ENCODE measurements at regions not wholly inside any gene's neighbourhood (a gene's known extent, or its start where the extent isn't known, plus 50 kb on each side); places are given as distances from the start of the nearest gene placed in this dataset.

GRCh38 chr4:17220816-17221215 is 291.1 kb downstream of the QDPR start:
- H3K4me2 ChIP-seq (ENCODE audit: low read depth, low read length, poor library complexity, severe bottlenecking) = no peak overlapping the region
- no peak overlapping the region for H2AFZ ChIP-seq (ENCODE audit: low read length)
- H4K20me1 ChIP-seq (ENCODE audit: insufficient read depth, low read length, poor library complexity, severe bottlenecking) = no peaks in the 10 kb centered on the region
- no peak overlapping the region for H3K4me3 ChIP-seq (ENCODE audit: low read length, poor library complexity, severe bottlenecking)
- no peak overlapping the region for H3K9ac ChIP-seq (ENCODE audit: low read depth, low read length, poor library complexity, severe bottlenecking)
- H3K9me2 ChIP-seq (replicated peaks; ENCODE audit: low read depth, low read length) = no peaks in the 10 kb centered on the region
- no peaks in the 10 kb centered on the region for H3K79me2 ChIP-seq (ENCODE audit: insufficient read depth, low read length)
- no peaks in the 10 kb centered on the region for H3F3A ChIP-seq (ENCODE audit: low read depth)
- no peaks in the 10 kb centered on the region for H3K9me3 ChIP-seq (ENCODE audit: insufficient read depth, low read depth, low read length)
- no peaks in the 10 kb centered on the region for H3K36me3 ChIP-seq (ENCODE audit: insufficient read depth, low read length)
- H3K4me1 ChIP-seq (ENCODE audit: insufficient read depth, low read length, poor library complexity, severe bottlenecking) = no peaks in the 10 kb centered on the region
- no peak for TF ChIP-seq EZH2phosphoT487 (IDR thresholded peaks at IDR 0.05; ENCODE audit: borderline replicate concordance)
- TF ChIP-seq, protein P1, sequence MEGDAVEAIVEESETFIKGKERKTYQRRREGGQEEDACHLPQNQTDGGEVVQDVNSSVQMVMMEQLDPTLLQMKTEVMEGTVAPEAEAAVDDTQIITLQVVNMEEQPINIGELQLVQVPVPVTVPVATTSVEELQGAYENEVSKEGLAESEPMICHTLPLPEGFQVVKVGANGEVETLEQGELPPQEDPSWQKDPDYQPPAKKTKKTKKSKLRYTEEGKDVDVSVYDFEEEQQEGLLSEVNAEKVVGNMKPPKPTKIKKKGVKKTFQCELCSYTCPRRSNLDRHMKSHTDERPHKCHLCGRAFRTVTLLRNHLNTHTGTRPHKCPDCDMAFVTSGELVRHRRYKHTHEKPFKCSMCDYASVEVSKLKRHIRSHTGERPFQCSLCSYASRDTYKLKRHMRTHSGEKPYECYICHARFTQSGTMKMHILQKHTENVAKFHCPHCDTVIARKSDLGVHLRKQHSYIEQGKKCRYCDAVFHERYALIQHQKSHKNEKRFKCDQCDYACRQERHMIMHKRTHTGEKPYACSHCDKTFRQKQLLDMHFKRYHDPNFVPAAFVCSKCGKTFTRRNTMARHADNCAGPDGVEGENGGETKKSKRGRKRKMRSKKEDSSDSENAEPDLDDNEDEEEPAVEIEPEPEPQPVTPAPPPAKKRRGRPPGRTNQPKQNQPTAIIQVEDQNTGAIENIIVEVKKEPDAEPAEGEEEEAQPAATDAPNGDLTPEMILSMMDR (conservative IDR thresholded peaks at IDR 0.05; ENCODE audit: low read length) = no peak
- no peaks in the 10 kb centered on the region for H3K27me3 ChIP-seq (ENCODE audit: insufficient read depth, low read length, poor library complexity, severe bottlenecking)

- Histone ChIP-seq H3F3A (ENCODE audit: low read depth) (no peaks in the 10 kb centered on the region), H3K9me2 (replicated peaks; ENCODE audit: low read depth, low read length) (no peaks in the 10 kb centered on the region), H3K9ac (ENCODE audit: low read depth, low read length, poor library complexity, severe bottlenecking) (no peak overlapping the region), H4K20me1 (ENCODE audit: insufficient read depth, low read length, poor library complexity, severe bottlenecking) (no peaks in the 10 kb centered on the region), H3K9me3 (ENCODE audit: insufficient read depth, low read depth, low read length) (no peaks in the 10 kb centered on the region), H3K4me3 (ENCODE audit: low read length, poor library complexity, severe bottlenecking) (no peak overlapping the region), H2AFZ (ENCODE audit: low read length) (no peak overlapping the region), H3K36me3 (ENCODE audit: insufficient read depth, low read length) (no peaks in the 10 kb centered on the region), H3K4me1 (ENCODE audit: insufficient read depth, low read length, poor library complexity, severe bottlenecking) (no peaks in the 10 kb centered on the region), H3K27me3 (ENCODE audit: insufficient read depth, low read length, poor library complexity, severe bottlenecking) (no peaks in the 10 kb centered on the region), H3K4me2 (ENCODE audit: low read depth, low read length, poor library complexity, severe bottlenecking) (no peak overlapping the region), H3K79me2 (ENCODE audit: insufficient read depth, low read length) (no peaks in the 10 kb centered on the region)
- TF ChIP-seq EZH2phosphoT487 (IDR thresholded peaks at IDR 0.05; ENCODE audit: borderline replicate concordance) = no peak
- TF ChIP-seq, protein P1 (conservative IDR thresholded peaks at IDR 0.05; ENCODE audit: low read length) = no peak
These were observed 293.1 kb downstream of the QDPR start for GRCh38 chr4:17218786-17219185.

DNA sequence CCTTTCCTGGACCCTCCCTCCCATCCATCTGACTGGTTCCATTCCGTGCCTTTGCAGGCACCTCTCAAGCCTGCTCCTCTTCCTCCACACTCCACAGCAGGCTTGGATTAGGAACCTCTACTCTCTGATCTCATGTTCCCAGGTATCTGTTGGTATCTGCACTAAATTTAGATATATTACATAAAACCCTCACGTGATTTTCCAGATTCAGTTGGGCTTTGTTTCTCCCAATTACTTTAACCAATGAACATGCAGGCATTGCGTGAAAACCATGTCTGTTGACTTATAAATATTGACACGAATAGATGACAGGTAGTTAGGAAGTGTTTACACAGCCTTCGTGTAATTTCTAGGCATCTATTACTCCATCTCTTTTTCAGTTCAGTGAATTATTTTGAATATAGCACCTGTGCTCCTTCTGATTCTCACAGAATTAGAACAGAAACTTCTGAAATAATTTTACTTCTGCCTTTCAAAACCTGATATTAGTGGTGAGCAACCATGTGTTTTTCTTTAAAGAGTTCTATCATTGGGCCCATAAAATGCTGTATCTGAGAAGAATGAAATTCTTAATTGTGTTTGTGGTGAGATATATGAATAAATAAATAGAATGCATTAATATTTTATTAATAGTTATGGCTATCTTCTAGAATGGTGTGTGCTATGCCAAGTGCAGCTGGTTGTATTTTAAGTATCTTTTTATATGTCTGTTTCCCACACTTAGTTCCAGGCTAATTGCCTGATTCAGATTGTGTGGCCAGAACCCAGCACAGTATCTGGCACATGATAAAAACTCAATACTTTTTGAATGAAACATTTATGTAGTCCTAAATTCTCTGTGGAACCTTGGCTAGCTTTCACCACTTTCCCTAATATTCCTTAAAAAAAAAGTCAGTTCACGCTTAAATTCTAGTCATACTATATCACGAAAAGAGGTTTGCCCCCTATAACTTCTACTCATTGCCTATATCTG is 304.8 kb downstream of the QDPR start:
- TF ChIP-seq EZH2phosphoT487 (IDR thresholded peaks at IDR 0.05; ENCODE audit: borderline replicate concordance) = no peak
- TF ChIP-seq, protein P1 (conservative IDR thresholded peaks at IDR 0.05; ENCODE audit: low read length) = no peak
- Histone ChIP-seq H3K9me2 (replicated peaks; ENCODE audit: low read depth, low read length) (no peaks in the 10 kb centered on the region), H3K4me1 (ENCODE audit: insufficient read depth, low read length, poor library complexity, severe bottlenecking) (no peaks in the 10 kb centered on the region), H3F3A (ENCODE audit: low read depth) (no peaks in the 10 kb centered on the region), H4K20me1 (ENCODE audit: insufficient read depth, low read length, poor library complexity, severe bottlenecking) (no peaks in the 10 kb centered on the region), H3K27me3 (ENCODE audit: insufficient read depth, low read length, poor library complexity, severe bottlenecking) (no peaks in the 10 kb centered on the region), H3K4me2 (ENCODE audit: low read depth, low read length, poor library complexity, severe bottlenecking) (no peak overlapping the region), H2AFZ (ENCODE audit: low read length) (no peak overlapping the region), H3K9me3 (ENCODE audit: insufficient read depth, low read depth, low read length) (no peaks in the 10 kb centered on the region), H3K36me3 (ENCODE audit: insufficient read depth, low read length) (no peaks in the 10 kb centered on the region), H3K79me2 (ENCODE audit: insufficient read depth, low read length) (no peaks in the 10 kb centered on the region), H3K9ac (ENCODE audit: low read depth, low read length, poor library complexity, severe bottlenecking) (no peak overlapping the region), H3K4me3 (ENCODE audit: low read length, poor library complexity, severe bottlenecking) (no peak overlapping the region)

Data from Loucy (cell line).